ENCODE measurements at regions not wholly inside any gene's neighbourhood (a gene's known extent, or its start where the extent isn't known, plus 50 kb on each side); places are given as distances from the start of the nearest gene placed in this dataset.

DNA sequence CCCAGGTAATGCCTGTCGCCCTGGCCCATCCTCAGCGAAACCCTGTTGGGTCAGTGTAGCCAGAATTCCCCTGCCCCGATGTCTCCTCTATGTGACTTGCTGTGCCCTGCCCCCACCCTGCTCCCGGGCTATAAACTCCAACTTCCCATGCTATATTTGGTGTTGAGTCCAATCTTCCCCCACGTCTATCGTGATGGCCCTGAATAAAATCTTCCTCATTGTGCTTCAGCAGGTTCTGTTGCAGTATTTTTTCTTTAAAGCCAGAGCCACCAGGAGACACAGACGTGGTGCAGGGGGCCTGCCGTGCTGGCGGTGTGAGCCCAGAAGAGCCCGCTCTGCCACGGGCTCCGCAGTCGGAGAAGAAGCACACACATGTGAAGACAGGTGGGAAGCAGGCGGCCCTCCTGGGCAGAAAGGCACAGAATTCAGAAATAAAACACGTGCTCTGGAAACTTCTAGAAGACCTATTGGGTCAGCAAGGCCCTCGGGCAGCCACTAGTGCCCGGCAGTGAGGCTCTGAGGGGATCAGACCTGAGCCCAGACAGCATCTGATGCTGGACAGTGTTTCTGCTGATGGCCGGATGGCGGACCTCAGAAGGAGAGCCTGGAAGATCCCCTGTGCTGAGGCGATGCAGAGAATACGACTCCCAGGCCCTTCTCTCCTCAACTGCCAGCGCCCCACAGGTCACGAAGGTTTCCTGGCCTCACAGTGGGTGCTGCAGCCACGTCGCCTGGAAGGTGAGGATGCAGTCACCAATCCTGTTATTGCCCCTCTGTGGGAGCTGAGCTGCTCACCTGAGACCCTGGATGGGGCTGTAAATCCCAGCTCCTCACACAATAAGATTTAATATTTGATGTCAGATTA lies 501.9 kb downstream of the BRD1 start:
- DNase-seq (ENCODE audit: low read depth, low spot score) (no peak), ATAC-seq (no peak)
- intact Hi-C loops (cut with micrococcal nuclease), result no loop called here
- Histone ChIP-seq H3K4me2 (ENCODE audit: low read length) (no peak overlapping the region), H3K27me3 (ENCODE audit: insufficient read depth, low read length) (peaks cover 41% of the 10 kb centered on the region; the same call in 1 of the 2 replicates), H3K36me3 (ENCODE audit: control insufficient read depth in 1 of 2, insufficient read depth in 2 of 2, low read length in 2 of 2) (no peaks in the 10 kb centered on the region), H4K20me1 (ENCODE audit: insufficient read depth) (no peaks in the 10 kb centered on the region), H3K9me2 (ENCODE audit: insufficient read depth) (no peaks in the 10 kb centered on the region), H3K4me1 (ENCODE audit: control insufficient read depth in 1 of 2, insufficient read depth in 2 of 2, low read length in 2 of 2) (no peaks in the 10 kb centered on the region), H2AFZ (ENCODE audit: low read depth, low read length, poor library complexity, severe bottlenecking) (no peak overlapping the region), H3K27ac (ENCODE audit: low read depth, low read length) (no peak overlapping the region), H3K4me3 (replicated peaks in 1 of 2; ENCODE audit: low read depth in 1 of 2, low read length in 2 of 2) (no peak overlapping the region), H3K9ac (ENCODE audit: low read length) (no peak overlapping the region), H3K9me3 (ENCODE audit: control insufficient read depth in 1 of 2, insufficient read depth in 1 of 2, low read depth in 1 of 2, low read length in 2 of 2) (no peaks in the 10 kb centered on the region; a peak in 1 of 4 replicates), H3K79me2 (ENCODE audit: insufficient read depth, low read length) (no peaks in the 10 kb centered on the region)
- ChIA-PET CTCF (no interaction called here), POLR2A (no interaction called here), RAD21 (ENCODE audit: low non-redundant PET in 1 of 2, low total read pairs in 2 of 2, uncharacterized antibody in 2 of 2, unreplicated experiment in 2 of 2) (no interaction called here)
- no peak for TF ChIP-seq EGR1 (IDR thresholded peaks at IDR 0.05; ENCODE audit: low read depth)
- TF ChIP-seq SIN3A (IDR thresholded peaks at IDR 0.05; ENCODE audit: low read depth), result no peak
- TF ChIP-seq POLR2A (IDR thresholded peaks at IDR 0.05; ENCODE audit: borderline replicate concordance, extremely low read depth, insufficient read depth, insufficient read length), result no peak
- TF ChIP-seq, protein P1, sequence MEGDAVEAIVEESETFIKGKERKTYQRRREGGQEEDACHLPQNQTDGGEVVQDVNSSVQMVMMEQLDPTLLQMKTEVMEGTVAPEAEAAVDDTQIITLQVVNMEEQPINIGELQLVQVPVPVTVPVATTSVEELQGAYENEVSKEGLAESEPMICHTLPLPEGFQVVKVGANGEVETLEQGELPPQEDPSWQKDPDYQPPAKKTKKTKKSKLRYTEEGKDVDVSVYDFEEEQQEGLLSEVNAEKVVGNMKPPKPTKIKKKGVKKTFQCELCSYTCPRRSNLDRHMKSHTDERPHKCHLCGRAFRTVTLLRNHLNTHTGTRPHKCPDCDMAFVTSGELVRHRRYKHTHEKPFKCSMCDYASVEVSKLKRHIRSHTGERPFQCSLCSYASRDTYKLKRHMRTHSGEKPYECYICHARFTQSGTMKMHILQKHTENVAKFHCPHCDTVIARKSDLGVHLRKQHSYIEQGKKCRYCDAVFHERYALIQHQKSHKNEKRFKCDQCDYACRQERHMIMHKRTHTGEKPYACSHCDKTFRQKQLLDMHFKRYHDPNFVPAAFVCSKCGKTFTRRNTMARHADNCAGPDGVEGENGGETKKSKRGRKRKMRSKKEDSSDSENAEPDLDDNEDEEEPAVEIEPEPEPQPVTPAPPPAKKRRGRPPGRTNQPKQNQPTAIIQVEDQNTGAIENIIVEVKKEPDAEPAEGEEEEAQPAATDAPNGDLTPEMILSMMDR (IDR thresholded peaks at IDR 0.05 in 2 of 3, conservative IDR thresholded peaks at IDR 0.05 in 1 of 3; ENCODE audit: borderline replicate concordance in 1 of 3, insufficient read depth in 1 of 3, low read depth in 2 of 3, low read length in 2 of 3), result no peak
- TF ChIP-seq EZH2phosphoT487 (IDR thresholded peaks at IDR 0.05; ENCODE audit: borderline replicate concordance), result no peak
- TF ChIP-seq ZNF274 (IDR thresholded peaks at IDR 0.05; ENCODE audit: low read depth, low read length), result no peak
- no TSS peak for BruUV-seq (replicated peaks)
